Central memory CD8-positive, alpha-beta T cell (primary cell): ENCODE measurements at regions not wholly inside any gene's neighbourhood (a gene's known extent, or its start where the extent isn't known, plus 50 kb on each side); places are given as distances from the start of the nearest gene placed in this dataset.
A peak's percentile ranks its signal among the peaks of the same experiment; 100 is the strongest.
"Not testable (repeated sequence)": the region's sequence is repeated elsewhere in the genome, so short reads cannot be mapped to it uniquely, and the experiment has no call there.

ENCODE experiments used
- ATAC-seq: fragments of 150-1000 bp; cut with Tn5 transposase; replicated peaks from 2 replicates; pipeline ENCODE4 v1.10.0; 2022; ENCODE audit warnings: mild to moderate bottlenecking, moderate FRiP score, moderate number of reproducible peaks; ENCODE audit not compliant: poor library complexity, severe bottlenecking; ENCODE audit errors: extremely low read depth
- DNase-seq, 2 donors: peaks; one replicate each; pipeline ENCODE4 v3.0.0; 2021; ENCODE audit warnings: low spot score in 2 of 2
- H3K27ac Mint-ChIP-seq: one replicate; pipeline ENCODE4 v1.8.0; 2022; ENCODE audit warnings: low read depth, mild to moderate bottlenecking, moderate library complexity, mixed read lengths
- H3K27me3 Mint-ChIP-seq: one replicate; pipeline ENCODE4 v1.8.0; 2022; ENCODE audit warnings: mixed read lengths
- H3K36me3 Mint-ChIP-seq: one replicate; pipeline ENCODE4 v1.8.0; 2022; ENCODE audit warnings: mild to moderate bottlenecking, moderate library complexity, mixed read lengths; ENCODE audit not compliant: insufficient read depth
- H3K4me1 Mint-ChIP-seq: one replicate; pipeline ENCODE4 v1.8.0; 2022; ENCODE audit warnings: mixed read lengths
- H3K4me3 Mint-ChIP-seq: one replicate; pipeline ENCODE4 v1.8.0; 2022; ENCODE audit warnings: mild to moderate bottlenecking, moderate library complexity, mixed read lengths
- H3K9me3 Mint-ChIP-seq: one replicate; pipeline ENCODE4 v1.8.0; 2022; ENCODE audit warnings: mixed read lengths

DNA sequence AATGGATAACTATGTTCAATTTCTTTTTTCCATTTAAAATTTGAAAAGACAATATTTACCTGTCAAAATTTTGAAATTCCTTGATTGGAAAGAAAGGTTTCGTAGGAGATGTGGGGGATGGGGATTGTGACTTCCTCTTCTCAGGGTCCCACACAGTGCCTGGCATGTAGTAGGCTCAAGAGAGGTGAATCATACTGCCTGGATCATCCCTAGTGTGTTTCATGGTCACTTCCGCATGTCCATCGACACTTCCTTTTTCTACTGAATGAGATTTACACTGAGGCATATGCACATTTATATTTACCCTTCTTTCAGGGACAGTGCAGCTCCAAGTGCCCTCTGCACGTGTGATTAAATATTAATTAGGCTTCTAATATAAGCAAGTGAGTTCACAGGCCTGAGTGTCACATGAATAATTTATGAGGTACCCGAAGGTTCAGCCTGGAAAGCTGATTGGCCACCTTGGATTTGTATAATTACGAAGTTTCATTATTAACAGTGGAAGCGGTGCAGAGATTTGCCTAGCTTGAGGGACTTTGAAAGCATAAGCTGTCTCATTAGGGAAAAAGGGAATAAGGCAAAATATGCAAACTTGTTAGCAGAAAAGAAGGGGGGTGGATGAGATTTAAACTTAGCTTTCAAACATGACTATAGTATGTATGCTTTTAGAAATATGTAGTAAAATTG, 177.5 kb upstream of the MMS22L start:
- ATAC-seq = no peak
- H3K9me3 Mint-ChIP-seq = no peaks in the 10 kb centered on the region
- DNase-seq = no peak

DNA sequence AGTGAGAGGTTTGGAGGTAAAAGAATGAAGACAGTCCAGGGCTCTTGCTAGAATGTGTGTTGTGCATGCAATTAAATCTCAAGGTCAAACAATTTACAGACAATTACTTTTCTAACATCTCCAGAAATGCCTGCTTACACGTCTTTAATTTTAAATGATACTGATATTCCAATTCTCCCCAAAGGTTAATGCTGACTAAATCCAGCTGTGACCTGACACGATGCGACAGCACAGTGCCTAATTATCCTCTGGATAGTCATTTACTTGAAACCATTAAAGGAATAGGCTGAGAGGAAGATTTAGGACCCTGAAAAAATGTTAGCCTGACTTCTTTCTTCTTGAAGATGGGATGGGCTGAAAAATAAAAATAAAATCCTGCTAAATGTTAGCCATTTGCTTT, 178.2 kb upstream of the MMS22L start:
- DNase-seq = no peak
- ATAC-seq = no peak
- no peaks in the 10 kb centered on the region for H3K36me3 Mint-ChIP-seq
- no peak overlapping the region for H3K4me3 Mint-ChIP-seq
- no peaks in the 10 kb centered on the region for H3K4me1 Mint-ChIP-seq
- H3K9me3 Mint-ChIP-seq = no peaks in the 10 kb centered on the region
- H3K27ac Mint-ChIP-seq = no peak overlapping the region
- no peaks in the 10 kb centered on the region for H3K27me3 Mint-ChIP-seq

More for the DNA sequence above, 177.5 kb upstream of the MMS22L start:
- Mint-ChIP-seq H3K27me3 (no peaks in the 10 kb centered on the region), H3K27ac (no peak overlapping the region), H3K4me3 (no peak overlapping the region), H3K4me1 (no peaks in the 10 kb centered on the region), H3K36me3 (no peaks in the 10 kb centered on the region)

DNA sequence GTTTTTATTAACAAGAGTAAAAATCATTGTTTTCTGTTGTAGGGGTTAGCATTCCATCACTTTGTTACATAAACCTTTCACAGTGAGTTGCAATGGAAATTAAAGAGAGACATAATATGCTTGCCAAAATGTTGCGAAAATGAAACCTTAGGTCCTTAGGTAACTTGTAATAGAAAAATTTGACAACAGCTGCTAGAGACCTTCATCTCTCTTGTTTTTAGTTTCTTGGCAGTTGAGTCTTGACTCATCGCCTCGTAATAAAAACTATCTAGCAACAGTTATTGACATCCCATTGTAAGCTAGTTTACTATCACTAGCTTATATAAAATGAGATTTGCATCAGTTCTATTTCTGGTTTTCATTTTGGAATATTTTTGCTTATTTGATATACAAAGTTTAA, 179.0 kb upstream of the MMS22L start:
- no peaks in the 10 kb centered on the region for H3K36me3 Mint-ChIP-seq
- H3K27ac Mint-ChIP-seq = no peak overlapping the region
- no peak overlapping the region for H3K4me3 Mint-ChIP-seq
- no peak for ATAC-seq
- DNase-seq = no peak
- H3K27me3 Mint-ChIP-seq = no peaks in the 10 kb centered on the region
- no peaks in the 10 kb centered on the region for H3K4me1 Mint-ChIP-seq
- no peaks in the 10 kb centered on the region for H3K9me3 Mint-ChIP-seq

DNA sequence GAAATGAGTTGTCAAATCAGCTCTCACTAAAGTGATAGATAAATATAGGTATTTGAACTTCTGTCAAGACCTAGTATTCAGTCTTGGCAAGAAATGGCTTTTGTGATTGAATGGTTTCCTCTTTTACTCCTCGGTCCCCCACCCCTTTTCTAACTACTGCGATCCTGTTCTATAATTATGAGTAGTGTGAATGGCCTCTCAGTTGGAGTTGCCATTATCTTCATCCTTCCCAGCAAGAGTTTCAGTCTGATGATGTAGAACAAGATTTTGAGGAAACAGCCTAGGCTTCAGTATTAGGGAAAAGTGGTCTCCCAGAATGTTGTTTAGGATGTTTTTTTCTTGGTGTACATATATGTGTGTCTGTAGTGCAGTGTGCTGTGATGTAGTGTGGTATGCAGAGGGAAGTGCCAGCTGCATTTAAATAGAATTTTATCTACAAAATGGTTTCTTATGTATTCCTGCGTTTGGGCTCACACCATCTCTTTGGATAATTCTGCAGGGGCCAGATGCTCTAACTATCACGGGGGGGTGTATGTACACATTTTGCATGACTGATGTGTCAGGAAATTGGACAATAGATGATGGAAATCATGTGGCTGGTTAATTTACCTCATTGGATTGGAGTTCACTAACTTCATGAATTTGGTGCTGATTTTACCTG, 180.1 kb upstream of the MMS22L start:
- H3K4me1 Mint-ChIP-seq = no peaks in the 10 kb centered on the region
- H3K36me3 Mint-ChIP-seq = no peaks in the 10 kb centered on the region
- DNase-seq (no peak), ATAC-seq (no peak)
- H3K9me3 Mint-ChIP-seq = no peaks in the 10 kb centered on the region
- no peak overlapping the region for H3K4me3 Mint-ChIP-seq
- no peak overlapping the region for H3K27ac Mint-ChIP-seq
- no peaks in the 10 kb centered on the region for H3K27me3 Mint-ChIP-seq

DNA sequence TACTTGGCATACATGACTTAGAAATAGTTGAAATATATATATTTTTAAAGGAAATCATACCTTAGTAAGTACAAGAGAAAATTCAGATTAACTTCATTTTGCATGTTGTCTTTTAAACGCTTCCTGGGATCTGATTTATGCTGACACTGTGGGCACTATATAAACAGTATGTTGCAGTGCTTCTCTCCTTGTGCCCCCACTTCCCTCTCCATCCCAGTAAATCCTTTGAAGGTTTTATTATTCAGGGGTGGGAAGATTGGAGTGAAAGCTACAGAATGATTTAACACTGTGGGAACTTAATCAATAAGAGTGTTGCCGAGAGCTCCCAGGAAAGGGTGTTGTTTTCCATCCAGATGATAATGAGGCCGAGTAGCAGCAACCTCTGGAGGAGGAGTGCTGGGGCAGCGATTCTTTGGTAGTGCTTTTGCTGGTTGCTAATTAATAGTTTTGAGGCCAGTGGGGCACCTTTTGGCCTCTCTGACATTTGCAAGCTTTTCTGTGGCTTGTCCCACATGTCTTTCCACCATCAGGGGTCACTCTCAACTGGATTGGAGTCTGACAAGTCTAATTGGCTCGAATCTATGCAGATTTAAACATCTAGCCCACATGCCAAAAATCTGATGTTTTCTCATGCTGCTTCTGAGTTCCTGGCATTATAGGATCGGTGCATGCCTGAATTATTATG, 183.0 kb upstream of the MMS22L start:
- Mint-ChIP-seq H3K27ac (no peak overlapping the region), H3K4me1 (no peaks in the 10 kb centered on the region), H3K4me3 (no peak overlapping the region), H3K36me3 (no peaks in the 10 kb centered on the region), H3K9me3 (no peaks in the 10 kb centered on the region), H3K27me3 (no peaks in the 10 kb centered on the region)
- no peak for DNase-seq
- no peak for ATAC-seq

DNA sequence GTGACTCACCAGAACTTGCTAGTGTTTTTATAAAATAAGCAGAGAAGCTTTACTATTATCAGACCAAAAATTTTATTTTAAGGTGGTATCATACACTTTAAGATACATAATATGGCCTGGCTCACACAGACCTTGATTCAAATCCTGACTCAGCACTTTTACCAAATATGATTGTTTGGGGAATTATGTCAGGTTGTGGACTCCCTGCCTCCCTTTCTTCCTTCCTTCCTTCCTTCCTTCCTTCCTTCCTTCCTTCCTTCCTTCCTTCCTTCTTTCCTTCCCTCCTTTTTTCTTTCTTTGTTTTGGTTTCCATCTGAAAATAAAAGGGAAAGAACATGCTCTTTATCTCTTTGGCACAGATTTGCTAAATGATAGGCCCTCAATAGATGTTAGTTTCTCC, 186.0 kb upstream of the MMS22L start:
- DNase-seq (no peak), ATAC-seq (no peak)
- Mint-ChIP-seq H3K9me3 (no peaks in the 10 kb centered on the region), H3K4me3 (no peak overlapping the region), H3K27ac (no peak overlapping the region), H3K27me3 (no peaks in the 10 kb centered on the region), H3K4me1 (no peaks in the 10 kb centered on the region), H3K36me3 (no peaks in the 10 kb centered on the region)

DNA sequence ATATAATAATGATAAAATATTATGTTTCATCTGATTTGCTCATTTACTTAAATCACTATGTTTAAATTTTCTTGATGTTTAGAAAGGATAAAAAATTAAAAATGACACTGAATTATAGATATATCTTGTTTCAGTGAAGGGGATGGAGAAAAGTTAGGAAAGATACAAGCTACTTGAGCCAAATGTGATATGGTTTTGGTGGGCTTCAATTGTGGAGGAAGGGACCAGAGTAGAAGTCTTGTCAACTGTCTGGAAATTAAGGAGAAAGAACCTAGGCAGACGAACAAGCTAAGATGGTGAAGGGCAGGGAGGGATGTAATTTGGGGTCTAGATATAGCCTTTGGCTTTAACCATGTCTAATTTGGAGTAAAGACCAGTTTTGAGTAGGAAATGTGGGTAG, 186.4 kb upstream of the MMS22L start:
- Mint-ChIP-seq H3K4me1 (no peaks in the 10 kb centered on the region), H3K4me3 (no peak overlapping the region)
- no peak for ATAC-seq

DNA sequence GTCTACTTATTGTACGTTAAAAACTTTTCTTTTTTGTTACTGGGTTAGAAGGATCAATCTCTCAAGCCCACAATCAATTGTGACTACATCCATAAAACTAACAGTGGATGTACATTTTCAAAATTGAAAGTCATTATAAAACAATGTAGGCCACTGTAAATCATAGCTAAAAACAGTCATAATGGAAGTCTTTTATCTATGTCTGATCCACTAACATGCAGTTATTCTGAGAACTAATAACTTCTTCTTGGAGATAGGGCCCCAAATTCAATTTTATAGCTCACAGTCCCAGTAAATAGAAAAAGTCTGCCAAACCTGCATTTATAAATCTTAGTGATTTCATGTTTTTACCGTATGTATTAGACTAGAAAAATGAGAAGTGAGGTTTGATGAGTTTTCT, 187.3 kb upstream of the MMS22L start:
- no peak overlapping the region for H3K4me3 Mint-ChIP-seq
- no peaks in the 10 kb centered on the region for H3K36me3 Mint-ChIP-seq
- ATAC-seq = no peak
- no peak overlapping the region for H3K27ac Mint-ChIP-seq
- DNase-seq = no peak
- H3K4me1 Mint-ChIP-seq = no peaks in the 10 kb centered on the region
- H3K9me3 Mint-ChIP-seq = no peaks in the 10 kb centered on the region
- no peaks in the 10 kb centered on the region for H3K27me3 Mint-ChIP-seq

More for the DNA sequence above, 186.4 kb upstream of the MMS22L start:
- Mint-ChIP-seq H3K36me3 (no peaks in the 10 kb centered on the region), H3K9me3 (no peaks in the 10 kb centered on the region), H3K27me3 (no peaks in the 10 kb centered on the region), H3K27ac (no peak overlapping the region)
- no peak for DNase-seq

DNA sequence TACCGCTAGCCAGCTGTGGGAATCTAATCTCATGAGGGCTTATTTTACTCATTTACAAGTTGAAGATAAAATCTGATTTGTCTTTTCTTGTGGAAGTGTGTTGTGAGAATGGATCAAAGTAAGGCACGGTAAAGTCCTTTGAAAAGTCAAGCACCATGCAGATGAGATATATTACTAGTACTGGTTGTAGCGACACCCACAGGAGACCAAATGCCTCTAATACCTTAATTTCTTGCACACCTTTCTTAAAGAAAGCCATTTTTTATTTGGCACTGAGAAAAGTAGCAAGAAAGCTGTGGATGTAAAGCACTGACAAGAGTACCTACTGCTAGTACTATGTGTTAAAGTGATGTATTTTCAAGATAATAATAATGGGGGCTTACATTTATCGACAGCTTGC, 191.0 kb upstream of the MMS22L start:
- DNase-seq (no peak), ATAC-seq (no peak)
- H3K4me1 Mint-ChIP-seq = no peaks in the 10 kb centered on the region
- H3K4me3 Mint-ChIP-seq = no peak overlapping the region
- H3K9me3 Mint-ChIP-seq = no peaks in the 10 kb centered on the region
- H3K27ac Mint-ChIP-seq = no peak overlapping the region
- H3K27me3 Mint-ChIP-seq = no peaks in the 10 kb centered on the region
- H3K36me3 Mint-ChIP-seq = no peaks in the 10 kb centered on the region

DNA sequence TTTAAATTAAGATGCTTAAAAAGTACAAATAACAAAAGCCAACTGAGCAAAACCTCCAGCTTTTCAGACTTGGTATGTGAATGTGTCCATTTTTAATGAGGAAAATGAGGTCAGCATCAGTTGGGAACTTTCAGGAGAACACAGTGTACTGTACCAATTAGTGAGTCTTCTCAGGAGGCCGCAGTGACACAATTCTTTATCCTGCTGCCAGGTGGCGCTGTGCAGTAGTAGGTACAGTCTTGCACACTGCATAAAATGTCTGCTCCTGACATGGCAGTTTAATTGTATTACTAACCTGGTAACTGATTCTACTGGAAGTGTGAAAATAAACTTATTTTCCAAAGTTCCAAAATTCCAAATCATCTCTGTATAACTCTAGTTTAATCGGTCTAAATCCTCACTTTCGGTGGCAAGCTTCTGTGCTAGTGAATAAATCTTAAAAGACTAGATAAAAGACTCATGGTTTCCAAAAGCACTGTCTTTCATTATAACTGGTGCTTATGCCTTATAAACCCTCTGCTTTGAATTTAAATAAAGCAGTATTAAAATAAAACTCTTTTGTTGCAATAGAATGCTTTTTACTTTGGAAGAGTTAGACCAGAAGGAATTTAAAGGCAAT, 214.8 kb upstream of the MMS22L start:
- Mint-ChIP-seq H3K36me3 (peaks cover 1% of the 10 kb centered on the region), H3K4me3 (no peak overlapping the region), H3K9me3 (no peaks in the 10 kb centered on the region), H3K27me3 (peaks cover 33% of the 10 kb centered on the region), H3K4me1 (no peaks in the 10 kb centered on the region), H3K27ac (no peak overlapping the region)
- ATAC-seq (peak; percentile 71), DNase-seq (peak; percentile 13 to 24)

DNA sequence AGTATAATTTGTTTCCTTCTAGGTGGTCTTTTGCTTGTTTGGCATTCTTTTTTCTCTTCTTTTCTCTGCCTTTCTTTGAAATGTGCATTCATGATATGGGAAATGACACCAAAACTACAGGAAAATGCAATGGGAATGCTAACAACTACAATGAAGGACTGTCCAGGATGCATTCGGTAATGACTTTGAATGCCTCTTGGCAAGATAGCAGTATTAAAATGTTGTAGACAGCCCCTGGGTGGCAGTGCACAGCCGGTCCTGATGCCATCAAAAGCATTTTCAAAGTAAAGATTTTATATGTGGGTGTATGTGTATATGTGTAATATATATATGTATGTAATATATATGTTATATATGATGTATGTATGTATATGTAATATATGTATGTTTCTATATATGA, 218.8 kb upstream of the MMS22L start:
- H3K4me3 Mint-ChIP-seq = no peak overlapping the region

DNA sequence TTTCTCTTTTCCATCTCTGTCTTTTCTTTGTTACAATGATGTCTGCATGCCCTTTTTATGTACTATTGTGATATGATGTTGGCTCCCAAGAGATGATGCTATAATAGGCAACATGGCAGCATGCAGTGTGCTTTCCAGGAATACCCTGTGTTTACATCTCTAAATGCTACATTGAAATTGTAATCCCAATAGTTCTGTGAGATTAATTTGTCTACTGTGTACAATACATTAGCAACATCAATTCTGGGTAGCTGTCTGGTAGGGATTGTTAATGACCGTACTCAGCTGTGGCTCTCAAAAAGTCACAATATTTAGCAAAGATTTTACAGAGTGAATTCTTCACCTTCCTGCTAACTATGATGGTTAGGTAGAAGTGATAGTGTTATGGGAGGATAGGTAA, 225.6 kb upstream of the MMS22L start:
- H3K4me3 Mint-ChIP-seq = no peak overlapping the region
- H3K27ac Mint-ChIP-seq = no peak overlapping the region
- ATAC-seq (no peak), DNase-seq (no peak)
- H3K4me1 Mint-ChIP-seq = no peaks in the 10 kb centered on the region
- no peaks in the 10 kb centered on the region for H3K36me3 Mint-ChIP-seq
- no peaks in the 10 kb centered on the region for H3K27me3 Mint-ChIP-seq
- H3K9me3 Mint-ChIP-seq = no peaks in the 10 kb centered on the region

More for the DNA sequence above, 218.8 kb upstream of the MMS22L start:
- Mint-ChIP-seq H3K36me3 (peaks cover 1% of the 10 kb centered on the region), H3K27ac (no peak overlapping the region), H3K4me1 (no peaks in the 10 kb centered on the region), H3K27me3 (peaks cover 36% of the 10 kb centered on the region), H3K9me3 (no peaks in the 10 kb centered on the region)
- DNase-seq = no peak
- ATAC-seq = no peak

DNA sequence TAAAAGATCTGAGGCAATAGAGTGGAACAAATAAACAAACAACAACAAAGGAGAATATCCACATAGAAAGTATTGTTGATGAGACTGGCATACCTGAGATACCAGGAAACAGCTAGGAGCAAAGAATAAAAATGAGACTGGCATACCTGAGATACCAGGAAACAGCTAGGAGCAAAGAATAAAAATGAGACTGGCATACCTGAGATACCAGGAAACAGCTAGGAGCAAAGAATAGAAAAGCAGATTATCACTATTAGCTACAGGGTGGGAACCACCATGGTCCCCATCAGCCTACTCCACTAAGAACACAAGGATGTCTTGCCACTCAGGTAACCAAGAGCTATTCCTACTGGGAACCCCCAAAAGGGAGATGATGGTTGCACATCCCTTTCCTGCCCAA, 230.2 kb upstream of the MMS22L start:
- not testable (repeated sequence) for H3K36me3 Mint-ChIP-seq, H3K9me3 Mint-ChIP-seq, H3K27me3 Mint-ChIP-seq, ATAC-seq, H3K27ac Mint-ChIP-seq, DNase-seq, H3K4me1 Mint-ChIP-seq, H3K4me3 Mint-ChIP-seq
